Neural cell (in vitro differentiated cells): ENCODE measurements at regions not wholly inside any gene's neighbourhood (a gene's known extent, or its start where the extent isn't known, plus 50 kb on each side); places are given as distances from the start of the nearest gene placed in this dataset.
"Not testable (repeated sequence)": the region's sequence is repeated elsewhere in the genome, so short reads cannot be mapped to it uniquely, and the experiment has no call there.

Experiments
- H2AFZ ChIP-seq: fragments of 200-600, 300-800 bp; sonication (generic), shearing (Covaris generic); 2 replicates; pipeline ENCODE4 v1.6.0; 2014; ENCODE audit warnings: low read depth, mild to moderate bottlenecking, antibody characterized with exemption, low read length, moderate library complexity
- H3F3A ChIP-seq: fragments of 200-600 bp; shearing (Covaris generic); 2 replicates; pipeline ENCODE4 v1.6.1; 2016; ENCODE audit warnings: mild to moderate bottlenecking, moderate library complexity, mixed read lengths, antibody characterized with exemption, low read length; ENCODE audit not compliant: insufficient read depth, poor library complexity, severe bottlenecking
- H3K27ac ChIP-seq: fragments of 200-600, 300-800 bp; sonication (generic), shearing (Covaris generic); 2 replicates; pipeline ENCODE4 v1.5.1; 2014; ENCODE audit warnings: mild to moderate bottlenecking, low read length, moderate library complexity
- H3K27me3 ChIP-seq: fragments of 300-800, 200-600 bp; sonication (generic), shearing (Covaris generic); 2 replicates; pipeline ENCODE4 v1.6.0; 2014; ENCODE audit warnings: mild to moderate bottlenecking, low read depth, low read length, moderate library complexity; ENCODE audit not compliant: insufficient read depth
- H3K36me3 ChIP-seq: fragments of 300-800, 200-600 bp; sonication (generic), shearing (Covaris generic); 2 replicates; pipeline ENCODE4 v1.5.1; 2014; ENCODE audit warnings: mild to moderate bottlenecking, antibody characterized with exemption, low read length, moderate library complexity; ENCODE audit not compliant: insufficient read depth
- H3K4me2 ChIP-seq: fragments of 300-800, 200-600 bp; sonication (generic), shearing (Covaris generic); 2 replicates; pipeline ENCODE4 v1.6.0; 2014; ENCODE audit warnings: mild to moderate bottlenecking, low read length
- H3K4me3 ChIP-seq: fragments of 300-800, 200-600 bp; sonication (generic), shearing (Covaris generic); 2 replicates; pipeline ENCODE4 v1.5.1; 2014; ENCODE audit warnings: mild to moderate bottlenecking, low read length, moderate library complexity
- H3K79me2 ChIP-seq: fragments of 200-600 bp; shearing (Covaris generic); replicated peaks from 2 replicates; pipeline ENCODE4 v1.6.0; 2014; ENCODE audit warnings: mild to moderate bottlenecking, low read length, moderate library complexity; ENCODE audit not compliant: insufficient read depth
- H3K9ac ChIP-seq: fragments of 300-800, 200-600 bp; sonication (generic), shearing (Covaris generic); 2 replicates; pipeline ENCODE4 v1.6.1; 2016; ENCODE audit warnings: mild to moderate bottlenecking, low read length, mixed read lengths
- H3K9me2 ChIP-seq: fragments of 200-600 bp; shearing (Covaris generic); 2 replicates; pipeline ENCODE4 v1.6.1; 2016; ENCODE audit warnings: mild to moderate bottlenecking, low read length, mixed read lengths; ENCODE audit not compliant: insufficient read depth
- H3K9me3 ChIP-seq: fragments of 200-600, 300-800 bp; sonication (generic), shearing (Covaris generic); 2 replicates; pipeline ENCODE4 v1.6.1; 2016; ENCODE audit warnings: mild to moderate bottlenecking, mixed run types, low read length, moderate library complexity, mixed read lengths
- H4K20me1 ChIP-seq: fragments of 200-600 bp; shearing (Covaris generic); 2 replicates; pipeline ENCODE4 v1.6.1; 2016; ENCODE audit warnings: mild to moderate bottlenecking, mixed run types; ENCODE audit not compliant: insufficient read depth
- CTCF ChIP-seq: fragments of 450-650 bp; IDR thresholded peaks from 2 replicates; pipeline ENCODE4 v1.5.1; 2014; ENCODE audit warnings: antibody characterized with exemption, mild to moderate bottlenecking, moderate library complexity; ENCODE audit not compliant: poor library complexity, severe bottlenecking
- EP300 ChIP-seq: fragments of 450-650 bp; conservative IDR thresholded peaks from 2 replicates; pipeline ENCODE4 v1.6.1; 2014; ENCODE audit warnings: antibody characterized with exemption, mild to moderate bottlenecking, moderate library complexity; ENCODE audit not compliant: poor library complexity, severe bottlenecking
- EZH2 ChIP-seq: fragments of 200-600, 300-800 bp; shearing (Covaris generic), sonication (generic); IDR thresholded peaks from 2 replicates; pipeline ENCODE4 v1.6.1; 2014; ENCODE audit warnings: antibody characterized with exemption, low read length, borderline replicate concordance, mild to moderate bottlenecking; ENCODE audit not compliant: insufficient read depth, poor library complexity, severe bottlenecking
- MXI1 ChIP-seq: fragments of 450-650 bp; conservative IDR thresholded peaks from 2 replicates; pipeline ENCODE4 v1.6.1; 2014; ENCODE audit warnings: antibody characterized with exemption, mild to moderate bottlenecking; ENCODE audit not compliant: poor library complexity, severe bottlenecking
- POLR2AphosphoS5 ChIP-seq: IDR thresholded peaks from 2 replicates; pipeline ENCODE4 v1.6.1; 2012
- RAD21 ChIP-seq: fragments of 450-650 bp; conservative IDR thresholded peaks from 2 replicates; pipeline ENCODE4 v1.6.1; 2014; ENCODE audit warnings: antibody characterized with exemption, mild to moderate bottlenecking, moderate library complexity
- REST ChIP-seq: IDR thresholded peaks from 2 replicates; pipeline ENCODE4 v1.6.1; 2012; ENCODE audit warnings: borderline replicate concordance
- SMC3 ChIP-seq: fragments of 450-650 bp; conservative IDR thresholded peaks from 2 replicates; pipeline ENCODE4 v1.6.1; 2014; ENCODE audit warnings: antibody characterized with exemption, mild to moderate bottlenecking, moderate library complexity; ENCODE audit not compliant: poor library complexity
- TAF1 ChIP-seq: IDR thresholded peaks from 2 replicates; pipeline ENCODE4 v1.6.1; 2012; ENCODE audit warnings: low read depth

GRCh38 chr12:33222357-33222756 lies 217.3 kb downstream of the SYT10 start:
- Histone ChIP-seq H4K20me1 (no peaks in the 10 kb centered on the region), H3K36me3 (no peaks in the 10 kb centered on the region), H3K4me3 (no peak overlapping the region), H3K9ac (no peak overlapping the region), H3K27me3 (no peaks in the 10 kb centered on the region), H3K9me2 (no peaks in the 10 kb centered on the region), H3K9me3 (no peaks in the 10 kb centered on the region), H3K79me2 (no peaks in the 10 kb centered on the region), H3K4me2 (no peak overlapping the region), H3K27ac (no peak overlapping the region), H2AFZ (no peak overlapping the region), H3F3A (no peaks in the 10 kb centered on the region)
- TF ChIP-seq CTCF (no peak), POLR2AphosphoS5 (no peak), EZH2 (no peak), SMC3 (no peak), TAF1 (no peak), EP300 (no peak), REST (no peak), RAD21 (no peak), MXI1 (no peak)

GRCh38 chr12:33205981-33206380 lies 233.6 kb downstream of the SYT10 start:
- Histone ChIP-seq H3K9me2 (no peaks in the 10 kb centered on the region), H3K79me2 (no peaks in the 10 kb centered on the region), H2AFZ (peak overlapping the region; percentile 10), H3K4me2 (peak overlapping the region; percentile 7), H3K4me3 (no peak overlapping the region), H3K9me3 (no peaks in the 10 kb centered on the region), H3K27ac (peak overlapping the region; percentile 59), H3K9ac (no peak overlapping the region), H4K20me1 (no peaks in the 10 kb centered on the region), H3K27me3 (no peaks in the 10 kb centered on the region), H3F3A (no peaks in the 10 kb centered on the region), H3K36me3 (no peaks in the 10 kb centered on the region)
- TF ChIP-seq CTCF (no peak), EZH2 (no peak), EP300 (no peak), RAD21 (no peak), REST (no peak), SMC3 (no peak), POLR2AphosphoS5 (no peak), TAF1 (no peak), MXI1 (no peak)

- H3K9me3 ChIP-seq, H3K9me2 ChIP-seq, H3K9ac ChIP-seq, H3K36me3 ChIP-seq, H3K79me2 ChIP-seq, H3K27ac ChIP-seq, H3K27me3 ChIP-seq, H2AFZ ChIP-seq, H3K4me2 ChIP-seq, H3F3A ChIP-seq, H4K20me1 ChIP-seq, H3K4me3 ChIP-seq: not testable (repeated sequence)
Measured at GRCh38 chr12:33194389-33194788, 245.2 kb downstream of the SYT10 start.
